ENCODE measurements at regions not wholly inside any gene's neighbourhood (a gene's known extent, or its start where the extent isn't known, plus 50 kb on each side); places are given as distances from the start of the nearest gene placed in this dataset.
"Not testable (repeated sequence)": the region's sequence is repeated elsewhere in the genome, so short reads cannot be mapped to it uniquely, and the experiment has no call there.

GRCh38 chr3:194944526-194944925 lies 258.8 kb downstream of the FAM43A start:
- no peak for DNase-seq

GRCh38 chr3:194945508-194945907 lies 259.8 kb downstream of the FAM43A start:
- no peaks in the 10 kb centered on the region for H3K27me3 ChIP-seq
- no peaks in the 10 kb centered on the region for H3K4me1 ChIP-seq
- no peak for DNase-seq
- TF ChIP-seq POLR2A (IDR thresholded peaks at IDR 0.05) (no peak), CTCF (IDR thresholded peaks at IDR 0.05) (no peak)
- 72 to 80% methylated on average over 13 of the region's 13 CpGs for WGBS, 2 donors
- H3K4me3 ChIP-seq, result no peak overlapping the region
- no peak overlapping the region for H3K27ac ChIP-seq
- intact Hi-C loops (cut with DNase I; ENCODE audit: low total_unique reads), result no loop called here
- H3K36me3 ChIP-seq (ENCODE audit: low read depth, missing control alignments), result no peaks in the 10 kb centered on the region
- no peaks in the 10 kb centered on the region for H3K9me3 ChIP-seq

More at GRCh38 chr3:194944526-194944925, 258.8 kb downstream of the FAM43A start:
- WGBS, 2 donors, result 84 to 99% methylated on average over 11 of the region's 11 CpGs
- Histone ChIP-seq H3K4me1 (no peaks in the 10 kb centered on the region), H3K36me3 (ENCODE audit: low read depth, missing control alignments) (no peaks in the 10 kb centered on the region), H3K27ac (no peak overlapping the region), H3K4me3 (no peak overlapping the region), H3K27me3 (no peaks in the 10 kb centered on the region), H3K9me3 (no peaks in the 10 kb centered on the region)
- intact Hi-C loops (cut with DNase I; ENCODE audit: low total_unique reads), result no loop called here
- TF ChIP-seq POLR2A (IDR thresholded peaks at IDR 0.05) (no peak), CTCF (IDR thresholded peaks at IDR 0.05) (no peak)

DNA sequence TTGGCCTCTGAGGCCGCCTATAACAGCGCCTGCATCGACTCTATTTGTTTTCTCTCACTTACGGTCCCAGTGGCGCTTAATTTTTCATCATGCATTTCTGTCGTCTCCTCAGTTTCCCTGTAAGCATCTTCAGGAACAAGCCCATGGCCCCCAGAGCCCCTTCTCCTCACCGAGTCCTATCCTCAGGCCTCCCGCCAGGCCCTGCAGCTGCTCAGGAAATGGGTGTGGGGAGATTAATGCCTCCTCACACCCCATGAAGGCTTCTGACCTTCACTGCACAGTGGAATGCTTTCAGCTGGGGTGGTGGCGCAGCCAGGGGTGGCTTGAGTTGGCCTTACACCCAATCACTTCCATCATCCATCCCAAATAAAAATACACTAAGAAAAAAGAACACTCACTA lies 260.4 kb downstream of the FAM43A start:
- no peaks in the 10 kb centered on the region for H3K36me3 ChIP-seq (ENCODE audit: low read depth, missing control alignments)
- no peaks in the 10 kb centered on the region for H3K27me3 ChIP-seq
- H3K27ac ChIP-seq, result no peak overlapping the region
- intact Hi-C loops (cut with DNase I; ENCODE audit: low total_unique reads), result no loop called here
- H3K4me3 ChIP-seq, result no peak overlapping the region
- WGBS, 2 donors, result 59 to 86% methylated on average over 9 of the region's 9 CpGs
- no peak for TF ChIP-seq CTCF (IDR thresholded peaks at IDR 0.05)
- H3K9me3 ChIP-seq, result no peaks in the 10 kb centered on the region
- no peaks in the 10 kb centered on the region for H3K4me1 ChIP-seq
- no peak for DNase-seq

- intact Hi-C loops (cut with DNase I; ENCODE audit: low total_unique reads), result no loop called here
- H3K27ac ChIP-seq, result no peak overlapping the region
- H3K9me3 ChIP-seq, result no peaks in the 10 kb centered on the region
- no peak for TF ChIP-seq CTCF (IDR thresholded peaks at IDR 0.05)
- no peak for TF ChIP-seq POLR2A (IDR thresholded peaks at IDR 0.05)
- no peaks in the 10 kb centered on the region for H3K27me3 ChIP-seq
- H3K4me3 ChIP-seq, result no peak overlapping the region
- H3K4me1 ChIP-seq, result no peaks in the 10 kb centered on the region
- no peak for DNase-seq
- H3K36me3 ChIP-seq (ENCODE audit: low read depth, missing control alignments), result no peaks in the 10 kb centered on the region
- 73 to 83% methylated on average over 3 of the region's 3 CpGs for WGBS, 2 donors
Measured at GRCh38 chr3:194949592-194949991, 263.9 kb downstream of the FAM43A start.

DNA sequence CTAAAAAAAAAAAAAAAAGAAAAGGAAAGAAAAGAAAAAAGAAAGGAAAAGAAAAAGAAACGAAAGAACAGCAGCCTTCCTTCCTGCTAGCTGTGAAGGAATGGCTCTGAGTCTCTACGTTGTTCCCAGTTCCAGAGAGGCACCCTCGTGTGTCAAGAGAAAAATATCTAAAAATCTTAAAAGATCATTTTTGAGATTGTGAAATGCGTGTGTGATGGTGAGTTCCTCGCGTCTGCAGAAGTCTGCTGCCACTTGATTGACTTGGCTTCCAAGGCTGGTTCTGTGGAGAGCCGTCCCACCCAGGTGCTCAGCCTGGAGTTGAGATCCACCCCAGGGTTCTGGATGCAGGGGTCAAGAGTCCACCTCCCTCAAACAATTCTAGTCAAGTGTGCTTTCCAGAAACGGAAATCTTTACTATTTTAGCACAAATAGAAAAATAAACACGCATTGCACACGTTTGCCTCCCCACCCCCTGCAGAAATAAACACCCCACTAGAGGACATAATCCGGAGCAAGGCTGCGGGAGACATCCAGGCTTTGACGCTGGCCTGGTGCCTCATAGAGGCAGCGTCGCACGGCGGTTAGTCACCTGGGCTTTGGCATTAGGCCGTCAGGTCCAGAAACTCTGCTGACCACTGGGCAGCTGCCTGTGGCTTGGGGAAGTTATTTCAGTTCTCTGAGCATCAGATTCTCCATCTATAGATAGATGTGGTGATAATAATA lies 265.4 kb downstream of the FAM43A start:
- H3K36me3 ChIP-seq (ENCODE audit: low read depth, missing control alignments), result no peaks in the 10 kb centered on the region
- DNase-seq, result no peak
- intact Hi-C loops (cut with DNase I; ENCODE audit: low total_unique reads), result no loop called here
- H3K27ac ChIP-seq, result no peak overlapping the region
- H3K4me3 ChIP-seq, result no peak overlapping the region
- H3K9me3 ChIP-seq, result no peaks in the 10 kb centered on the region
- no peaks in the 10 kb centered on the region for H3K27me3 ChIP-seq
- TF ChIP-seq CTCF (IDR thresholded peaks at IDR 0.05), result no peak
- H3K4me1 ChIP-seq, result no peaks in the 10 kb centered on the region
- WGBS, 2 donors, result 91% methylated on average over 18 of the region's 18 CpGs

- H3K4me1 ChIP-seq; H3K36me3 ChIP-seq (ENCODE audit: low read depth, missing control alignments); H3K27ac ChIP-seq; H3K4me3 ChIP-seq; intact Hi-C loops (cut with DNase I; ENCODE audit: low total_unique reads); H3K27me3 ChIP-seq; H3K9me3 ChIP-seq; DNase-seq: not testable (repeated sequence)
- 88 to 91% methylated on average over 9 of the region's 9 CpGs for WGBS, 2 donors
Measured at GRCh38 chr3:194951629-194951920, 265.9 kb downstream of the FAM43A start.

Measured in testis (tissue), 2 donors.